Keratinocyte (primary cell): ENCODE measurements at regions not wholly inside any gene's neighbourhood (a gene's known extent, or its start where the extent isn't known, plus 50 kb on each side); places are given as distances from the start of the nearest gene placed in this dataset.

Experiments
- DNase-seq: peaks from one replicate; pipeline ENCODE4 v3.0.0-alpha.2; 2011; ENCODE audit warnings: low read depth, missing footprints, low spot score
- FAIRE-seq: peaks from 2 replicates; lab custom pipeline; 2011; peaks lifted over from hg19 to GRCh38; lab: Jason Lieb, UNC
- H2AFZ ChIP-seq: 2 replicates; pipeline ENCODE4 v1.6.0; 2012; ENCODE audit warnings: low read length, control low read depth, inconsistent platforms; ENCODE audit not compliant: control insufficient read depth
- H3K27ac ChIP-seq: 2 replicates; pipeline ENCODE4 v1.5.1; 2011; ENCODE audit warnings: low read length; ENCODE audit not compliant: control insufficient read depth, insufficient read depth
- H3K27me3 ChIP-seq: 3 replicates; pipeline ENCODE4 v1.6.0; 2011; ENCODE audit warnings: low read length; ENCODE audit not compliant: control insufficient read depth, insufficient read depth; ENCODE audit errors: extremely low read depth
- H3K36me3 ChIP-seq, 2 experiments: 2 replicates in 1 of 2; 3 replicates in 1 of 2; pipeline ENCODE4 v1.5.1; 2011; ENCODE audit warnings: low read length in 2 of 2, mild to moderate bottlenecking in 1 of 2; ENCODE audit not compliant: control insufficient read depth in 2 of 2, insufficient read depth in 2 of 2; ENCODE audit errors: extremely low read depth in 1 of 2
- H3K4me1 ChIP-seq: 3 replicates; pipeline ENCODE4 v1.5.1; 2011; ENCODE audit warnings: low read length; ENCODE audit not compliant: control insufficient read depth, insufficient read depth; ENCODE audit errors: extremely low read depth
- H3K4me2 ChIP-seq: 3 replicates; pipeline ENCODE4 v1.6.0; 2011; ENCODE audit warnings: low read depth, low read length; ENCODE audit not compliant: control insufficient read depth, insufficient read depth; ENCODE audit errors: extremely low read depth
- H3K4me3 ChIP-seq, 3 experiments: fragments of 200-600 bp in 1 of 3; sonication (generic) in 1 of 3; 2 replicates in 2 of 3; 3 replicates in 1 of 3; pipeline ENCODE4 v1.5.1; 2011 to 2016; ENCODE audit warnings: low read length in 3 of 3, mild to moderate bottlenecking in 3 of 3, control low read depth in 2 of 3, inconsistent platforms in 1 of 3, low read depth in 1 of 3, mixed read lengths in 1 of 3, mixed run types in 1 of 3, moderate library complexity in 1 of 3; ENCODE audit not compliant: control insufficient read depth in 2 of 3, insufficient read depth in 2 of 3; ENCODE audit errors: extremely low read depth in 1 of 3
- H3K79me2 ChIP-seq: 2 replicates; pipeline ENCODE4 v1.6.0; 2012; ENCODE audit warnings: low read length; ENCODE audit not compliant: control insufficient read depth, insufficient read depth
- H3K9ac ChIP-seq: 3 replicates; pipeline ENCODE4 v1.6.0; 2011; ENCODE audit warnings: low read length; ENCODE audit not compliant: control insufficient read depth, insufficient read depth; ENCODE audit errors: extremely low read depth
- H3K9me1 ChIP-seq: 3 replicates; pipeline ENCODE4 v1.6.0; 2011; ENCODE audit warnings: low read length; ENCODE audit not compliant: control insufficient read depth, insufficient read depth; ENCODE audit errors: extremely low read depth
- H3K9me3 ChIP-seq: 2 replicates; pipeline ENCODE4 v1.5.1; 2012; ENCODE audit warnings: low read depth, low read length; ENCODE audit not compliant: control insufficient read depth
- H4K20me1 ChIP-seq: 3 replicates; pipeline ENCODE4 v1.6.0; 2011; ENCODE audit warnings: low read length; ENCODE audit not compliant: control insufficient read depth, insufficient read depth; ENCODE audit errors: extremely low read depth
- CTCF ChIP-seq, 3 experiments: IDR thresholded peaks in 1 of 3; conservative IDR thresholded peaks in 1 of 3; optimal IDR thresholded peaks in 1 of 3; 2 replicates in 2 of 3; 3 replicates in 1 of 3; pipeline versions ENCODE3 to v1.5.1; 2011; ENCODE audit warnings: low read length in 3 of 3, mild to moderate bottlenecking in 3 of 3, moderate library complexity in 2 of 3, control low read depth in 1 of 3, inconsistent platforms in 1 of 3; ENCODE audit not compliant: insufficient read depth in 2 of 3; ENCODE audit errors: extremely low read depth in 1 of 3
- EZH2 ChIP-seq: IDR thresholded peaks from one replicate; pipeline ENCODE4 v1.6.1; 2012; ENCODE audit warnings: inconsistent platforms, mild to moderate bottlenecking, low read length, moderate library complexity
- dilution Hi-C: fragments of 300-500 bp; cut with MboI; formaldehyde crosslinking; loops from one replicate; pipeline ENCODE4 v1.7.0; 2020; ENCODE audit warnings: low sequenced_read_pairs; ENCODE audit not compliant: extremely low pct_ligation_motif_present

- Histone ChIP-seq H3K27ac (no peak overlapping the region), H3K79me2 (no peaks in the 10 kb centered on the region), H3K9ac (no peak overlapping the region), H4K20me1 (no peaks in the 10 kb centered on the region), H3K4me1 (peaks cover 23% of the 10 kb centered on the region), H3K27me3 (no peaks in the 10 kb centered on the region), H3K4me3 (no peak overlapping the region), H3K36me3 (no peaks in the 10 kb centered on the region), H2AFZ (no peak overlapping the region), H3K4me2 (no peak overlapping the region), H3K9me1 (no peaks in the 10 kb centered on the region), H3K9me3 (no peaks in the 10 kb centered on the region)
- DNase-seq, result no peak
- TF ChIP-seq EZH2 (no peak), CTCF (optimal IDR thresholded peaks at IDR 0.05 in 1 of 3, IDR thresholded peaks at IDR 0.05 in 1 of 3, conservative IDR thresholded peaks at IDR 0.05 in 1 of 3; ENCODE audit: extremely low read depth in 1 of 3, insufficient read depth in 2 of 3, low read length in 3 of 3) (no peak)
- no peak for FAIRE-seq
- dilution Hi-C loops, result no loop called here
These were observed 262.9 kb downstream of the RHOU start for GRCh38 chr1:228998179-228998578.

GRCh38 chr1:228999446-229000170 lies 264.3 kb downstream of the RHOU start:
- Histone ChIP-seq H3K27ac (no peak overlapping the region), H3K79me2 (no peaks in the 10 kb centered on the region), H3K4me1 (peaks cover 19% of the 10 kb centered on the region), H3K4me3 (no peak overlapping the region), H3K27me3 (no peaks in the 10 kb centered on the region), H3K9me3 (no peaks in the 10 kb centered on the region), H3K4me2 (no peak overlapping the region), H3K36me3 (no peaks in the 10 kb centered on the region), H3K9ac (no peak overlapping the region), H3K9me1 (no peaks in the 10 kb centered on the region), H4K20me1 (no peaks in the 10 kb centered on the region), H2AFZ (no peak overlapping the region)
- FAIRE-seq, result no peak
- DNase-seq, result no peak
- dilution Hi-C loops, result no loop called here
- TF ChIP-seq EZH2 (no peak), CTCF (optimal IDR thresholded peaks at IDR 0.05 in 1 of 3, IDR thresholded peaks at IDR 0.05 in 1 of 3, conservative IDR thresholded peaks at IDR 0.05 in 1 of 3; ENCODE audit: extremely low read depth in 1 of 3, insufficient read depth in 2 of 3, low read length in 3 of 3) (no peak)
